HEK293 (cell line): ENCODE measurements at regions not wholly inside any gene's neighbourhood (a gene's known extent, or its start where the extent isn't known, plus 50 kb on each side); places are given as distances from the start of the nearest gene placed in this dataset.

Experiments
- ATF2 ChIP-seq: fragments of 450-650 bp; formaldehyde crosslinking; IDR thresholded peaks from 2 replicates; pipeline ENCODE4 v1.5.1; 2016; ENCODE audit warnings: missing biosample characterization, missing genetic modification characterization, low read depth
- BCL11B ChIP-seq: fragments of 450-650 bp; formaldehyde crosslinking; IDR thresholded peaks from 2 replicates; pipeline ENCODE4 v1.5.1; 2016; ENCODE audit warnings: low read depth, missing biosample characterization, missing genetic modification characterization
- GLI2 ChIP-seq: fragments of 450-650 bp; formaldehyde crosslinking; IDR thresholded peaks from 2 replicates; pipeline ENCODE4; 2017; ENCODE audit warnings: missing biosample characterization, missing genetic modification characterization, low read depth, borderline replicate concordance
- IKZF3 ChIP-seq: fragments of 450-650 bp; IDR thresholded peaks from 2 replicates; pipeline ENCODE4 v1.5.0; 2018; ENCODE audit warnings: missing biosample characterization, mild to moderate bottlenecking, missing genetic modification characterization, moderate library complexity
- KLF9 ChIP-seq: fragments of 450-650 bp; formaldehyde crosslinking; IDR thresholded peaks from 2 replicates; pipeline ENCODE4 v1.5.1; 2016; ENCODE audit warnings: missing biosample characterization, missing genetic modification characterization, low read depth
- MYNN ChIP-seq: fragments of 450-650 bp; formaldehyde crosslinking; IDR thresholded peaks from 2 replicates; pipeline ENCODE4 v1.5.1; 2016; ENCODE audit warnings: missing biosample characterization, missing genetic modification characterization, borderline replicate concordance
- MZF1 ChIP-seq: fragments of 450-650 bp; formaldehyde crosslinking; IDR thresholded peaks from 2 replicates; pipeline ENCODE4 v1.5.1; 2017; ENCODE audit warnings: missing biosample characterization, missing genetic modification characterization, borderline replicate concordance
- PATZ1 ChIP-seq: fragments of 450-650 bp; formaldehyde crosslinking; IDR thresholded peaks from 2 replicates; pipeline ENCODE4 v1.5.1; 2016; ENCODE audit warnings: missing biosample characterization, missing genetic modification characterization
- SCRT1 ChIP-seq: fragments of 450-650 bp; formaldehyde crosslinking; IDR thresholded peaks from 2 replicates; pipeline ENCODE4 v1.5.1; 2016; ENCODE audit warnings: missing biosample characterization, missing genetic modification characterization, borderline replicate concordance
- ZNF121 ChIP-seq: fragments of 450-650 bp; formaldehyde crosslinking; IDR thresholded peaks from 2 replicates; pipeline ENCODE4 v1.5.1; 2016; ENCODE audit warnings: missing biosample characterization, missing genetic modification characterization
- ZNF133 ChIP-seq: fragments of 450-650 bp; formaldehyde crosslinking; IDR thresholded peaks from 2 replicates; pipeline ENCODE4 v1.5.1; 2016; ENCODE audit warnings: missing biosample characterization, missing genetic modification characterization
- ZNF155 ChIP-seq: fragments of 450-650 bp; formaldehyde crosslinking; IDR thresholded peaks from 2 replicates; pipeline ENCODE4 v1.5.1; 2016; ENCODE audit warnings: missing biosample characterization, missing genetic modification characterization
- ZNF157 ChIP-seq: fragments of 450-650 bp; formaldehyde crosslinking; IDR thresholded peaks from 2 replicates; pipeline ENCODE4 v1.5.1; 2016; ENCODE audit warnings: missing biosample characterization, missing genetic modification characterization
- ZNF239 ChIP-seq: fragments of 450-650 bp; formaldehyde crosslinking; IDR thresholded peaks from 2 replicates; pipeline ENCODE4 v1.5.1; 2016; ENCODE audit warnings: missing biosample characterization, missing genetic modification characterization
- ZNF26 ChIP-seq: fragments of 450-650 bp; formaldehyde crosslinking; IDR thresholded peaks from 2 replicates; pipeline ENCODE4 v1.5.1; 2016; ENCODE audit warnings: missing biosample characterization, missing genetic modification characterization
- ZNF280C ChIP-seq: fragments of 450-650 bp; formaldehyde crosslinking; IDR thresholded peaks from 2 replicates; pipeline ENCODE4 v1.5.1; 2016; ENCODE audit warnings: missing biosample characterization, missing genetic modification characterization
- ZNF341 ChIP-seq: fragments of 450-650 bp; formaldehyde crosslinking; IDR thresholded peaks from 2 replicates; pipeline ENCODE4; 2016; ENCODE audit warnings: low read depth, missing biosample characterization, missing genetic modification characterization
- ZNF37A ChIP-seq: fragments of 450-650 bp; IDR thresholded peaks from 2 replicates; pipeline ENCODE4 v1.5.1; 2018; ENCODE audit warnings: missing biosample characterization, missing genetic modification characterization
- ZNF433 ChIP-seq: fragments of 450-650 bp; formaldehyde crosslinking; IDR thresholded peaks from 2 replicates; pipeline ENCODE4 v1.5.1; 2016; ENCODE audit warnings: missing biosample characterization, missing genetic modification characterization, low read depth
- ZNF501 ChIP-seq: fragments of 450-650 bp; formaldehyde crosslinking; IDR thresholded peaks from 2 replicates; pipeline ENCODE4 v1.5.1; 2016; ENCODE audit warnings: missing biosample characterization, missing genetic modification characterization
- ZNF514 ChIP-seq: fragments of 450-650 bp; formaldehyde crosslinking; IDR thresholded peaks from 2 replicates; pipeline ENCODE4 v1.5.1; 2016; ENCODE audit warnings: missing biosample characterization, missing genetic modification characterization
- ZNF518A ChIP-seq: fragments of 450-650 bp; formaldehyde crosslinking; conservative IDR thresholded peaks from 2 replicates; pipeline ENCODE4 v1.5.1; 2016; ENCODE audit warnings: low read depth, missing biosample characterization, missing genetic modification characterization
- ZNF544 ChIP-seq: fragments of 450-650 bp; formaldehyde crosslinking; IDR thresholded peaks from 2 replicates; pipeline ENCODE4 v1.5.0; 2017; ENCODE audit warnings: missing biosample characterization, missing genetic modification characterization
- ZNF600 ChIP-seq: fragments of 450-650 bp; formaldehyde crosslinking; IDR thresholded peaks from 2 replicates; pipeline ENCODE4 v1.5.1; 2016; ENCODE audit warnings: missing biosample characterization, missing genetic modification characterization
- ZNF624 ChIP-seq: fragments of 450-650 bp; formaldehyde crosslinking; IDR thresholded peaks from 2 replicates; pipeline ENCODE4 v1.5.1; 2017; ENCODE audit warnings: missing biosample characterization, missing genetic modification characterization
- ZNF645 ChIP-seq: fragments of 450-650 bp; formaldehyde crosslinking; IDR thresholded peaks from 2 replicates; pipeline ENCODE4; 2016; ENCODE audit warnings: missing biosample characterization, missing genetic modification characterization
- ZSCAN23 ChIP-seq: fragments of 450-650 bp; formaldehyde crosslinking; IDR thresholded peaks from 2 replicates; pipeline ENCODE4 v1.5.1; 2016; ENCODE audit warnings: missing biosample characterization, missing genetic modification characterization

- 0 out of 2 replicates have a peak, but pooled peaks have one; percentile 49 for TF ChIP-seq IKZF3
- TF ChIP-seq ZNF133 (tag by site-specific recombination) = no peak
- no peak; the same call in none of the 2 replicates for TF ChIP-seq KLF9 (tag by site-specific recombination)
- TF ChIP-seq ZNF433 = no peak
- peak; percentile 59; the same call in 1 of the 2 replicates for TF ChIP-seq PATZ1
- TF ChIP-seq ZNF518A (tag by site-specific recombination) = no peak
- TF ChIP-seq BCL11B = no peak
- TF ChIP-seq ZNF544 (tag by site-specific recombination) = no peak
- TF ChIP-seq MYNN (tag by site-specific recombination) = no peak
- no peak for TF ChIP-seq ZNF157
- TF ChIP-seq GLI2 (tag by site-specific recombination) = no peak
- 0 out of 2 replicates have a peak, but pooled peaks have one; percentile 25 for TF ChIP-seq ZNF501 (tag by site-specific recombination)
- TF ChIP-seq ZSCAN23 (tag by site-specific recombination) = no peak
- TF ChIP-seq ATF2 (tag by site-specific recombination) = no peak
- TF ChIP-seq ZNF155 (tag by site-specific recombination) = no peak
- TF ChIP-seq ZNF624 = no peak
- no peak for TF ChIP-seq ZNF26 (tag by site-specific recombination)
- no peak for TF ChIP-seq MZF1 (tag by site-specific recombination)
- TF ChIP-seq SCRT1 = no peak
- no peak for TF ChIP-seq ZNF280C (tag by site-specific recombination)
- TF ChIP-seq ZNF514 = no peak
- TF ChIP-seq ZNF645 (tag by site-specific recombination) = no peak
- peak; percentile 37 for TF ChIP-seq ZNF600 (tag by site-specific recombination)
- TF ChIP-seq ZNF37A = no peak
- TF ChIP-seq ZNF121 = no peak
- TF ChIP-seq ZNF341 (tag by site-specific recombination) = peak; percentile 89
- TF ChIP-seq ZNF239 (tag by site-specific recombination) = no peak
These were observed 247.7 kb upstream of the ANKRD55 start (continued) for GRCh38 chr5:56480705-56481427.
